Heart left ventricle (tissue), 16 donors: ENCODE measurements at regions not wholly inside any gene's neighbourhood (a gene's known extent, or its start where the extent isn't known, plus 50 kb on each side); places are given as distances from the start of the nearest gene placed in this dataset.

Experiments
- ATAC-seq, 4 donors: fragments of 200-7000 bp; cut with Tn5 transposase; one replicate each; pipeline ENCODE4 v1.9.1; 2020 to 2022; ENCODE audit warnings: moderate library complexity in 4 of 4, mild to moderate bottlenecking in 3 of 4, moderate number of reproducible peaks in 1 of 4
- DNase-seq, 5 donors: peaks; one replicate each; pipeline ENCODE4 v3.0.0-alpha.2; 2020
- H3K27ac ChIP-seq, 12 donors: fragments of 200-600 bp; sonication (generic) in 4 of 12; one replicate each; pipeline versions ENCODE4 v1.5.0 to v1.8.0; 2016 to 2022; ENCODE audit warnings: mild to moderate bottlenecking in 2 of 12
- H3K27me3 ChIP-seq, 9 donors: fragments of 200-600 bp; sonication (generic) in 2 of 9; one replicate each; pipeline versions ENCODE4 v1.5.1 to v1.8.0; 2016 to 2022; ENCODE audit warnings: mild to moderate bottlenecking in 3 of 9
- H3K36me3 ChIP-seq, 9 donors: fragments of 200-600 bp; sonication (generic) in 2 of 9; one replicate each; pipeline versions ENCODE4 v1.5.0 to v1.8.0; 2018 to 2022; ENCODE audit warnings: mild to moderate bottlenecking in 2 of 9
- H3K4me1 ChIP-seq, 12 donors: fragments of 200-600 bp; sonication (generic) in 4 of 12; one replicate each; pipeline versions ENCODE4 v1.5.0 to v1.8.0; 2016 to 2022; ENCODE audit warnings: mild to moderate bottlenecking in 3 of 12
- H3K4me3 ChIP-seq, 12 donors: fragments of 200-600 bp; sonication (generic) in 4 of 12; one replicate each; pipeline versions ENCODE4 v1.5.0 to v1.8.0; 2017 to 2022; ENCODE audit warnings: mild to moderate bottlenecking in 9 of 12, moderate library complexity in 4 of 12
- H3K9me3 ChIP-seq, 12 donors: fragments of 200-600 bp; sonication (generic) in 4 of 12; one replicate each; pipeline versions ENCODE4 v1.5.0 to v1.8.0; 2016 to 2022; ENCODE audit warnings: mild to moderate bottlenecking in 1 of 12
- POLR2A ChIP-seq, 2 donors: fragments of 450-650 bp; IDR thresholded peaks; one replicate each; pipeline ENCODE4 v1.6.1; 2017; ENCODE audit warnings: antibody characterized with exemption in 2 of 2, mild to moderate bottlenecking in 2 of 2, moderate library complexity in 2 of 2
- WGBS, 4 donors: extraction: QIAGEN DNeasy Blood & Tissue Kit in 2 of 4; methylation state at CpG; one replicate each; pipeline versions ENCODE4 v1.1.5 to v1.1.7; 2013 to 2018; 5-methylcytosine and 5-hydroxymethylcytosine counted together
- intact Hi-C, 10 donors: fragments of 100-400 bp; cut with DNase I; formaldehyde crosslinking; loops; one replicate each; pipeline versions ENCODE4 v1.11.1 to v1.14.2; 2022
- TF ChIP-seq, protein P1 (sequence below), 12 donors: fragments of 200-600 bp; sonication (generic) in 4 of 12; IDR thresholded peaks; one replicate each; pipeline versions ENCODE4 v1.5.0 to v1.8.0; 2018 to 2022; ENCODE audit warnings: antibody characterized with exemption in 12 of 12, mild to moderate bottlenecking in 5 of 12
- donor health status: ischemic (EF 13 %, LVEDD 7.1; RV severe dilation, severe dysfunction).
- donor health status: healthy with polysubstance abuse.
- donor health status: DM: no; HTN: yes; CAD: no.
- donor health status: DM: no; HTN: no; CAD: no.
- donor health status: ischemic (EF 25% LVEDD 6.9; RV normal size, moderate dysfunction).
- donor health status: ischemic (EF 25% LVEDD 5.7; RV mildly dilated, moderate dysfunction).
- donor health status: healthy.
- donor health status: DM: yes; HTN: yes; CAD: no.
- donor health status: ischemic (EF 35%, LVEDD 5.7; RV mildly dilated, moderate dysfunction).
- donor health status: nonischemic (EF 11% LVEDD 7.7; RV severe dilation, severe dysfunction).
- donor health status: DM: yes; HTN: yes; CAD: no.
- donor health status: PGD.
- donor health status: ischemic (EF 29% LVEDD 5.4; RV normal size, mild dysfunction).
- donor health status: nonischemic (EF 23%, LVEDD 6.1; RV moderate dilation, normal function).

DNA sequence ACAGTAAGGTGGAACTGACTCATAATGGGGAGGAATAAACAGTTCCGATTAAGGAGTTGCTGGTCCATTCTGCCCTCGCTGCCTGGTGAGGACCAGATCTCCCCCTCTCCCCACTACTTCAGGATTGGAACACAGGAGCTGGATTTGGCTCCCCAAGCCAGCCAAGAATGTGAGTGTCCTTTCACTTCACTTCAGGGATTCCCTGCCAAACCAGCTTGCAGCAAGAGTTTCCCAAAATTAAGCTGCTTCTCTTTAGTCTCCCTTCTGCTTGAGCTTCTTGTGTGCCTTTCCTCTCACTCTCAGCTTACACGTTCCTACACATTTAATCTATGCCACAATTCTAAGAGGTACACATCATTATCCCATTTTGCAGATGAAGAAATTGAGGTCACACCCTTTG lies 234.1 kb downstream of the BUD13 start:
- DNase-seq (no peak), ATAC-seq (no peak)
- H3K9me3 ChIP-seq = peaks cover 0 to 4% (median 0%) of the 10 kb centered on the region in 12 donors
- no peak overlapping the region for H3K4me3 ChIP-seq
- H3K27ac ChIP-seq = no peak overlapping the region
- H3K36me3 ChIP-seq = no peaks in the 10 kb centered on the region
- 72 to 82% (median 76%) methylated on average over 3 of the region's 3 CpGs for WGBS, 4 donors
- H3K4me1 ChIP-seq = no peaks in the 10 kb centered on the region
- intact Hi-C loops = no loop called here
- TF ChIP-seq, protein P1, sequence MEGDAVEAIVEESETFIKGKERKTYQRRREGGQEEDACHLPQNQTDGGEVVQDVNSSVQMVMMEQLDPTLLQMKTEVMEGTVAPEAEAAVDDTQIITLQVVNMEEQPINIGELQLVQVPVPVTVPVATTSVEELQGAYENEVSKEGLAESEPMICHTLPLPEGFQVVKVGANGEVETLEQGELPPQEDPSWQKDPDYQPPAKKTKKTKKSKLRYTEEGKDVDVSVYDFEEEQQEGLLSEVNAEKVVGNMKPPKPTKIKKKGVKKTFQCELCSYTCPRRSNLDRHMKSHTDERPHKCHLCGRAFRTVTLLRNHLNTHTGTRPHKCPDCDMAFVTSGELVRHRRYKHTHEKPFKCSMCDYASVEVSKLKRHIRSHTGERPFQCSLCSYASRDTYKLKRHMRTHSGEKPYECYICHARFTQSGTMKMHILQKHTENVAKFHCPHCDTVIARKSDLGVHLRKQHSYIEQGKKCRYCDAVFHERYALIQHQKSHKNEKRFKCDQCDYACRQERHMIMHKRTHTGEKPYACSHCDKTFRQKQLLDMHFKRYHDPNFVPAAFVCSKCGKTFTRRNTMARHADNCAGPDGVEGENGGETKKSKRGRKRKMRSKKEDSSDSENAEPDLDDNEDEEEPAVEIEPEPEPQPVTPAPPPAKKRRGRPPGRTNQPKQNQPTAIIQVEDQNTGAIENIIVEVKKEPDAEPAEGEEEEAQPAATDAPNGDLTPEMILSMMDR (IDR thresholded peaks at IDR 0.05) = no peak
- no peak for TF ChIP-seq POLR2A (IDR thresholded peaks at IDR 0.05)
- H3K27me3 ChIP-seq = peaks cover 0 to 54% (median 5%) of the 10 kb centered on the region in 9 donors

DNA sequence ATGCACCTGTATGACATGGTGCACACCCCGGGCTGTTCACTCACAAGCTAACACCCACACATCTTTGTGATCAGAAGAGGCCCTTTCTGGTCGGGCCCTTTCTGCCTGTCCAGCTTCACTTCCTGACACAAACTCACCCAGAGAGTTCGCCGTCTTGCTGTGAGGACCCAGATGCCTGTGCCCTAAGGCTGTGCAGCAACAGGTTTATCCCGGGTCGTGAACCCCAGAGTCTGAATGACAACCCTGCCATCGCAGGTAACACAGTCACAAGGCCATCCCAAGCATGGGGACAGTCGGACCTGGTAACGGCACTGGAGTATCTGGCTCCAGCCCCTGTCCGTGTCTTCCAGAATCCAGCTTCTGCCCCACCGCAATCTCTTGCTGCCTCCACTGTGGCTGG lies 235.1 kb downstream of the BUD13 start:
- Histone ChIP-seq H3K9me3 (peaks cover 0 to 4% (median 0%) of the 10 kb centered on the region in 12 donors), H3K36me3 (no peaks in the 10 kb centered on the region), H3K27me3 (peaks cover 0 to 63% (median 5%) of the 10 kb centered on the region in 9 donors), H3K27ac (no peak overlapping the region), H3K4me1 (no peaks in the 10 kb centered on the region), H3K4me3 (no peak overlapping the region)
- ATAC-seq (no peak), DNase-seq (no peak)
- TF ChIP-seq POLR2A (IDR thresholded peaks at IDR 0.05) = no peak
- TF ChIP-seq, protein P1 (IDR thresholded peaks at IDR 0.05) = no peak
- intact Hi-C loops = no loop called here
- WGBS, 4 donors = 78 to 84% (median 82%) methylated on average over 11 of the region's 11 CpGs

DNA sequence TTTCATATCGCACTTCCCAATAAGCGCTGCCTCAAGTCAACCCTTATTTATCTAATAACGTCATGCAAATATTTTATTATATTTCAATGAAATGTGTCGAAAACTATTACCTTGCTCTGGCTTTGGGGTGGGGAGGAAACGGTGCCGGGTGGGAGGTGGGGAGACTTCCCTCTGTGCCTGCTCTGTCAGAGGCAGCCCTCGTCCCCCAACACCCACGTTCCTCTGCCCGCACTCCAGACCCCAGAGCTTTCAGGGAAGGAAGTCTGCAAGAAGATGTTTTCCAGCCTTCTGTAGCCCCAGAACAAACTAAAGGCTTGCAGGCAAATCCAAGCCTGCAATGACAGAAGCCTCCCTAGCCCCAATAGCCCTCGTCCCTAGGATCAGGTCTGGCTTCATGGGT lies 235.7 kb downstream of the BUD13 start:
- ATAC-seq (no peak), DNase-seq (no peak)
- Histone ChIP-seq H3K27ac (no peak overlapping the region), H3K27me3 (peaks cover 0 to 63% (median 5%) of the 10 kb centered on the region in 9 donors), H3K4me3 (no peak overlapping the region), H3K9me3 (peaks cover 0 to 4% (median 0%) of the 10 kb centered on the region in 12 donors), H3K36me3 (no peaks in the 10 kb centered on the region), H3K4me1 (no peaks in the 10 kb centered on the region)
- intact Hi-C loops = no loop called here
- TF ChIP-seq POLR2A (IDR thresholded peaks at IDR 0.05) = no peak
- TF ChIP-seq, protein P1 (IDR thresholded peaks at IDR 0.05) = no peak
- WGBS, 4 donors = 66 to 72% (median 69%) methylated on average over 9 to 10 of the region's 10 CpGs

DNA sequence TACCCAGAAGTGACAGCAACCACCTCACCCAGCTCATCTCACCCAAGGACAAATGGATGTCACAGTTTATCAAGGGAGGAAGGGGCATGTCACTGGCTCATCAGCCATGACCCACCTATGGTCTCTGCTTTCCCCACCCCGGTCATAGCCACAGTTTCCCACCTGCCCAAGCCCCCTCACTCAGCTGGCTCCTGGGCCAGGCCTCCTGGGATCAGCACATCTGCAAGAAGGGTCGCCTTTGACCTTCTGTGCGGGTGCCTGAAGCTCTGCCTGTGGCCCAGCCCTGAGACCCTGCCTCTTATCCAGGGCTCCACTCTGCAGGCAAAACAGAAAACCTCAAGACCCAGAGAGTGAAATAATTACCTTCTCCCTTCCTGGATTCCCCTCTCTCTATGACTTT lies 236.4 kb downstream of the BUD13 start:
- TF ChIP-seq, protein P1 (IDR thresholded peaks at IDR 0.05) = no peak
- TF ChIP-seq POLR2A (IDR thresholded peaks at IDR 0.05) = no peak
- peaks cover 0 to 60% (median 5%) of the 10 kb centered on the region in 9 donors for H3K27me3 ChIP-seq
- intact Hi-C loops = no loop called here
- peaks cover 0 to 4% (median 0%) of the 10 kb centered on the region in 12 donors for H3K9me3 ChIP-seq
- DNase-seq (no peak), ATAC-seq (no peak)
- no peak overlapping the region for H3K27ac ChIP-seq
- no peaks in the 10 kb centered on the region for H3K4me1 ChIP-seq
- no peaks in the 10 kb centered on the region for H3K36me3 ChIP-seq
- H3K4me3 ChIP-seq = no peak overlapping the region
- WGBS, 4 donors = 60 to 76% (median 67%) methylated on average over 3 of the region's 3 CpGs
